ENCODE measurements at regions not wholly inside any gene's neighbourhood (a gene's known extent, or its start where the extent isn't known, plus 50 kb on each side); places are given as distances from the start of the nearest gene placed in this dataset.

DNA sequence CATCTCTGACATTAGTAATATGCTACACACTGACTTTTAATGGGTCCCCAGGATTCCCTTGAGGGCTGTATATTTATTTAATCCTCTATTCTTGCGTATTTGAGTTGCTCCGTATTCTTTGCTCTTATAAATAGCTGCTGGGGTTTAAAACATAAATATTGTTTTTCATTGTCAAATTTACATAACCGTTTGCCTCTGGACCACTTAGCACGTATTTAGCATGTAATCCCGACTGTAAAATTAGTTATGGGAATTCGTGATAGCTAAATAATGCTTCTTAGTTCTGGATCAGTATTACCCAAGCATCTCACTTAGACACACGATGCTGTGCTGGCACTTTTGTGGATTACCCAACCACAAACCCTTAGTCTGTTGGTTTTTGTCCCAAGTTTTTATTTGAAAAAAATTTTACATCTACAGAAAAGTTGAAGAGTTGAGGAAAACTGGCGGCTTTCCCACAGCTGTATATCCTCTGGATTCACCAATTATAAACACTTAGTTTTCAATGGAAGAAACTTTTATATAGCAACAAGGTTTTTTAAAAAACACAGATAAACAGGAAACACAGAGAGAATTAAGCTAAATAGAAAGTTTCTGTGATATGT, 296.8 kb upstream of the TPM1 start:
- no peak for TF ChIP-seq CTCF (IDR thresholded peaks at IDR 0.05)
- no peak for TF ChIP-seq POLR2A (IDR thresholded peaks at IDR 0.05)

All from heart left ventricle (tissue), 13 donors.